ENCODE measurements at regions not wholly inside any gene's neighbourhood (a gene's known extent, or its start where the extent isn't known, plus 50 kb on each side); places are given as distances from the start of the nearest gene placed in this dataset.

- TF ChIP-seq POLR2A (IDR thresholded peaks at IDR 0.05) (no peak), CTCF (IDR thresholded peaks at IDR 0.05) (no peak), EP300 (IDR thresholded peaks at IDR 0.05) (no peak), POLR2AphosphoS5 (IDR thresholded peaks at IDR 0.05) (no peak)
These were observed 206.3 kb upstream of the GULP1 start for GRCh38 chr2:188085421-188085820.

Data from stomach (tissue), 4 donors.